ENCODE measurements at regions not wholly inside any gene's neighbourhood (a gene's known extent, or its start where the extent isn't known, plus 50 kb on each side); places are given as distances from the start of the nearest gene placed in this dataset.
"Not testable (repeated sequence)": the region's sequence is repeated elsewhere in the genome, so short reads cannot be mapped to it uniquely, and the experiment has no call there.

DNA sequence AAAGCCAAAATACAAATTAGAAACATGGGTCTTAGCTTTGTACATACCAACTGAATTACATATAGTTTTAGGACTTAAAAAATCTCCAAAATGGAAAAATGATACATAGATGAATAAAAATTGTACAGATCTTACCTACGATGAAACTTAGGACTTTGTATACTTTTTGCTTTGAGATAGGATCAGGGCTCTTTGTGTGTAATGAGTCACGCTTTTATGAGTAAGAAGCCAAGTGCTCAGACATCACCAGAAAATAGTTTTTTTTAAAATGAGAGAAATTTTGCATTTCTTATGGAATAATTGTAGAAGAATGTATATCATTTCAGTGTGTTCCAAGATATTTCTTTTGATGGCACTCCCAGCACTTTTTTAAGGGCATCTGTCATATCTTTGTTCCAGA, 100.4 kb upstream of the OR4M2 start:
- TF ChIP-seq, protein P1, sequence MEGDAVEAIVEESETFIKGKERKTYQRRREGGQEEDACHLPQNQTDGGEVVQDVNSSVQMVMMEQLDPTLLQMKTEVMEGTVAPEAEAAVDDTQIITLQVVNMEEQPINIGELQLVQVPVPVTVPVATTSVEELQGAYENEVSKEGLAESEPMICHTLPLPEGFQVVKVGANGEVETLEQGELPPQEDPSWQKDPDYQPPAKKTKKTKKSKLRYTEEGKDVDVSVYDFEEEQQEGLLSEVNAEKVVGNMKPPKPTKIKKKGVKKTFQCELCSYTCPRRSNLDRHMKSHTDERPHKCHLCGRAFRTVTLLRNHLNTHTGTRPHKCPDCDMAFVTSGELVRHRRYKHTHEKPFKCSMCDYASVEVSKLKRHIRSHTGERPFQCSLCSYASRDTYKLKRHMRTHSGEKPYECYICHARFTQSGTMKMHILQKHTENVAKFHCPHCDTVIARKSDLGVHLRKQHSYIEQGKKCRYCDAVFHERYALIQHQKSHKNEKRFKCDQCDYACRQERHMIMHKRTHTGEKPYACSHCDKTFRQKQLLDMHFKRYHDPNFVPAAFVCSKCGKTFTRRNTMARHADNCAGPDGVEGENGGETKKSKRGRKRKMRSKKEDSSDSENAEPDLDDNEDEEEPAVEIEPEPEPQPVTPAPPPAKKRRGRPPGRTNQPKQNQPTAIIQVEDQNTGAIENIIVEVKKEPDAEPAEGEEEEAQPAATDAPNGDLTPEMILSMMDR (IDR thresholded peaks at IDR 0.05; ENCODE audit: borderline replicate concordance, extremely low read depth, low read length, poor library complexity, severe bottlenecking), result not testable (repeated sequence)
- not testable (repeated sequence) for TF ChIP-seq EZH2 (IDR thresholded peaks at IDR 0.05; ENCODE audit: borderline replicate concordance, low read depth, low read length, severe bottlenecking)

Measured in DND-41 (cell line).